GM19025 (cell line): ENCODE measurements at regions not wholly inside any gene's neighbourhood (a gene's known extent, or its start where the extent isn't known, plus 50 kb on each side); places are given as distances from the start of the nearest gene placed in this dataset.

Experiments
- ATAC-seq: cut with Tn5 transposase; IDR thresholded peaks from one replicate; pipeline ENCODE4 v1.9.1; 2021; ENCODE audit warnings: mild to moderate bottlenecking, low read depth, moderate library complexity; ENCODE audit not compliant: unreplicated experiment

DNA sequence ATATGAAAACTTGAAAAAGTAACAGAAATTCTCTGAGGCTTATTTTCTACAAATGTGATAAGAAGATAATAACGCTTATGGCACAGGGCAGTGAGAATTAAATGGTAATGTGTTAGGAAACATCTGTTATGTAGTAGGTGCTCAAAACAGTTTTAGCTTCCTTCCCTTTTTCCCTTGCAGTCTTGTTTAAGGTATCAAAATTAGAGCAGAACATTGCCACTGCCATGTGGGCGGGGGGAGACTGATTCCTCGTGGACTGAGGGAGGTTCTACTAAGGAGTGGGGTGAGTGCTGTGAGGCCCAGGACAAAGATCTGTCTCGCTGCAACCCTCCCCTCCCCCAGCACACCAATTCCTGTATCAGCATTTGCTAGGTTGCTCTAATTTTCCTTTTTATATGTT lies 702.4 kb downstream of the TUSC7 start:
- no peak for ATAC-seq

DNA sequence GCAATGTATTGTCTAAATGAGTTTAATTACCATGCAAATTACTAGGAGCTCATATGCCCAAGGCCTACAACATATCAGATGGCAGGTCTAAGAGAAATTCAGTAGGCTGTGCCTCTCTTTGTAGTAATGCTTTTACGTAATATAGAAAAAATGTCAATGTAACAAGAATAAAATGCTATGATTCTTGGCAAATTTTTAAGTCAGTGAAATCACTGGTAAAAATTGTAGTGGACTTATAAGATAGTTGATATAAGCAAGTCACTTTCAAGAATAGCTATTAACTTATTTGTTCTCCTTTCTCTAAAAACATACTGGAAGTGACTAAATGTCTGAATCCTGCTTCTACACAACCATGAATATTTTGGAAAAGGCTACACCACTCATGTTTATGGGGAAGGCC lies 707.8 kb downstream of the TUSC7 start:
- ATAC-seq = no peak

DNA sequence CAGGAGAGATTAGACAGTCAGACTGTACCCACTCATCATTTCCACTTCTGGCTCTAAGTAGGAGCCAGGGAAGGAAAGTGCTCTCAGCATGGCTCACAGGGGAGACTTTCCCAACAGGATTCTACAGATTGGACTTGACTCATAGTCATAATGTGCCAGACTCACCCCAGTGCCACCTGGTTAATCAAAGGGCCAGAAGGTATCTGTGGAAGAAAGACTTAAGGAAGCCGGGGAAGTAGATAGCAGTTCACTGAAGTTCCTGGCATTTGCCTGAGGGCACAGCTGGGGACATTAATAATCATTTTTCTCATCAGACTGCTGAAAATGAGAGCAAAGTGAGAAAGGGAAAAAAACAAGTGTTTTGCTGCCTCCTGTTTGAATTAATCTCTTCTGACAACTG lies 717.5 kb downstream of the TUSC7 start:
- ATAC-seq = no peak

DNA sequence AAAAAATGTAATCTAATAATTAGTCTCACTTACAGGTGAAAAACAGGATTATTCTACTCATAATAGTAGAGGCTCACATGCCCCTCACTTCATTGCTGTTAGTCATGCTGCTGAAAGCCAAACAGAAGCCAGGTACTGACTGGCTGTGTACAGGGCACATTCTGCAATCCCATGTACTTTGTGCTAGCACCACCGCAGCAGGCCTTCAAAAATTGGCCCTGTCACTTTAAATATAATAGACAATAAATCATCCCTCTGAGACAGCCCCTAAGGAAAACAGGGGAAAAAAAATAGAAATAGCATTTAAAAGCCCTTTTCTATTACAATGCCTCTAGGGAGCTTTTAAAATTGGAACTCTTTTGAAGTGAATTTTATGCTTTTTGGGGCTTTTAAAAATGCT lies 723.8 kb downstream of the TUSC7 start:
- no peak for ATAC-seq

DNA sequence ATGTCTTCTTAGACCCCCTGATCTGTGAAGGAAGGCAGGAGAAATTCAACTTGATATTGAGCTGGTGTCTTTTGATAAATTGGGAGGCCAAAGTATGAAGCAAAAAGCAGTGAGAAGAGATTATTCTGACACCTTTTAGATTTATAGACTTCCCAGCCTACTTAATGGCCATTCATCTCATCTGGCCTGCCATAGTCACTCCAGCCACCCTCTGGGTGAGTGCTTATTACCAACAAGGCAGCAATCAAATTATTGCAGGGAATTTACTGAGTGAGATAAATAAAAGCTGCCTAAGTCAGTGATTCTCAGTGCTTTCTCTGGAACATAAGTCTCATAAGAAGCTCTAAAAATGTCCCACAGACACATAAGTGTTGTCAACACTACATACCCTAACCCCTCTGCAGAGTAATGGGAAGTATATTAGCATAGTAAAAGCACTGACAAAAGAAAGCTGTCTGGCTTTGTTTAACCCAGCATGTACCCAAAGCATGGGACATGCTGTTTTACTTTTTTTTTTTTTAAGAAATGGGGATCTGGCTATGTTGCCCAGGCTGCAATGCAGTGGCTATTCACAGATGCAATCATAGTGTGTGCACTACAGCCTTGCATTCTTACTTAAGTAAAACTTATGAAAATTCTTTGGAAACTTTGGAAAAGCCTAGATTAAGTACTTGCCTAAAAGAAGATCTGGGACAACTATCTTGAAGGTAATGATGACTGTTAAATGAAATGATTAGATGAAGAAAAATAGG lies 725.3 kb downstream of the TUSC7 start:
- ATAC-seq = no peak

DNA sequence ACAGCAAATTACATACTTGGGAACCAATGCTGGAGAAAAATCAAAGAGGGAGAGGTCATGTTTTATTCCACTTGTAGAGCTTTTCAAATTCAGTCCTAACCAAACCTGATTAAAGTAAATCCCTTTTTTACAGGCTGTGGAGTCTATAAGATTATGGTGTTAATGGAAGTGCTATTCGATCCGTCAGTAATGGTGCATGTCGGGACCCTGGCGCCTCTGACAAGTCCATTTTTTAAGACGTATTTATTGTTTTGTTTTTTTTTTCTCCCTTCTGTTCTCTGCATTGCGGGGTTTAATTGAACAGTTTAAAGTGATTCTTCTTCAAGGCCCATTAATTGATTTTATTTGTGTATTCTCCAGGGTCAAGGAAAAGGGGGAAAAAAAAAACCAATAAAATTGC lies 725.9 kb downstream of the TUSC7 start:
- no peak for ATAC-seq

DNA sequence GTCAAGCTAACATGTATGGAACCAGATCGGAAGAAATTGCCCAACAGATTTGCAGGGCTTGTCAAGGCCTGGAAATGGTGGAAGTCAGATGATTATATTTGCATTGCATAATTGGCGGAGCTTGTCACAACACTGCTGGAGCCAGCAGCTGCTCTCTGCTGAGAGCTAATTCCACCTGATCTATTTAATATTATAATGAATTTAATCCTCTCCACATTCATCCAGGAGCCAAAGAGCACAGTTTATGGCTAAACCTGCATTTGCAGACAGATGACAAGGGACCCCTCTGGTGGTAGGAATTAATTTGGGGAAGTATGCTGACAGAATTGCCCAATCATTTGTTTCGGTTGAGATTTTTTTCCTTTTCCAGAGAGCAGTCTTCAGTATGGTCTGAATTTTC lies 730.2 kb downstream of the TUSC7 start:
- no peak for ATAC-seq

DNA sequence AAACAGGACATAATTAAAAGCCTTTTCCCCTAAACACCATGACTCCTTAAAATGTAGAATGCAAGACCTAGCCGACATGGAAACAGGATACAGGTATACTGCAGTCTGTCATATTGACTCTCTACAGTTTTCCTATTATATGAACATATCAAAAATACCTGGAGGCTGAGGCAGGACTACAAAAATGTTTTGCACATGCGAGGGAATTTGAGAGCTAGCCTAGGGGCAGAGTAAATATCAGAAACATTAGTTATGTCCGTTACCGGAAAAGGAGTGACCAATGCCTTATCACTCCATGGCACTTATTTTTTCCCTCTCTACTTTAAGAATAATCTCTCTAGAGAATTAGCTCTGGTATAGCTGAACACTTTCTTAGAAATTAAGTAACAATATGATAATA lies 732.3 kb downstream of the TUSC7 start:
- no peak for ATAC-seq

DNA sequence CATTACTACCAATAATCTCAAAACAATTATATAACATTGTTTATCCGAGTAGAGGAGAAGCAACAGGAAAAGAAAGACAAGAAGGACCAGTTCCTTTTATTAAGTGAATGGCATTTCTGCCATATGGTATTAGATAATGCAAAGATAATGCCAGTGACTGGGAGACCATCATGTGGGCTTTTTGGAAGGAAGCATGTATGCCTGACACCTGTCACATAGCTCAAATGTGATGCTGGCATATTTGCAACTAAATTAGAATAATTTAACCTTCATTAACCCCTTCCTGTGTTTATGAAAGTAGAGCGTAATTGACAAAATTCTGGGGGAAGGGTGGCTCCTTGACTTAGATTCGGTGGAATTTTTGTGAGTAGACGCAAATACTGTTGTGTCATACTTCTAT lies 733.0 kb downstream of the TUSC7 start:
- ATAC-seq = no peak

DNA sequence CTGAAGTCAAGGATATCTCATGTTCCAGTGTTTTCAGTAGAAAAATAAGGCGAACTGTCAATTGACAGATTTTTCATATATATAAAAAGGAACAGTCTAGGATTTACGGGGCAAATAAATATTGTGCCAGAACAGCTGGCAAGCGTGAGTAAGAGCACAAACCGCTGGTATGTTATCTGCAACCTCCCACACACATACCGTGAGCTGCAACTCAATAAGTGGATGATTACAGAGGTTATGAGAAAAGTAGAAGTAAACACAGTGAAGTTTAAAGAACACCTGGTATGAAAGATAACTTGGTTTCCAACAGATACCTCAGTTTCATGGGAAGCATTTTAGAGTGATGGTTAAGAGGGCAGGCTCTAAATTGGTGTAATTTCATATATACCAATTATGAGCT lies 733.4 kb downstream of the TUSC7 start:
- ATAC-seq = no peak

DNA sequence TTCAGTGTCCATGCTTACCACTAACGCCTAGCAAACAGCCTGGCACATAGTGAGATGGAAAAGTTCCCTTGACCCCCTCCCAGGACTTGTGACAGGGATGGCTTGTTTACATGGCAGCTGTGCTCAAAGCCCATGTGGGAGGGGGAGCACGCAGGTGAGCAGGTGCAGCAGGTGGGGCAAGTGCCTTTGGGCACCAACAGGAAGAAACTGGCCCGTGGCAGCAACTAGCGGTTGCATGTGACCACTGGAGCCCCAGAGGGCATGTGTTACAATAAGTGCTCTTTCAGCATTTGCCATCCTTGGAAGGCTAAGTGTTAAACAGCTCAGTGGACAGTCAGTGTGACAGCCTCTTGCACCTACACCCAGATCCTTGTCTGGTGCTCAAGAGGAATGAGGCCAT lies 734.6 kb downstream of the TUSC7 start:
- no peak for ATAC-seq

DNA sequence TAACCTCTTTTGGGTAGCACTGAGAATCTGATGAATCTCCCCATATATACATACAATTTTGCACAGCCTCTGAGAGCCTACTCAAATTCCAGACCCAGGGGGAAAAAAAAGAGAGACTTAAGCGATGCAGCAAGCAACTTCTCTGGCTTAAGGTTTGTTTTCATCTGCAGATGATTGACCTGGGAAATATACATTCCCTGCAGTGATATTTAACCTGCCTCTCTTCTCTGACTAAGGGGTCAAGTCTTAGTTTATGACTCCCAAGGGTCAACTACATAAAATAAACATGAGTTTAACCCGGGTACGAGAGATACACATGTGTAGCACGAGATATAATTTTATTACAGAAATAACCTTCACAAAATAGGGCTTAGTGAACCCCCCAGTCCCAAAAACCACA lies 737.8 kb downstream of the TUSC7 start:
- no peak for ATAC-seq

DNA sequence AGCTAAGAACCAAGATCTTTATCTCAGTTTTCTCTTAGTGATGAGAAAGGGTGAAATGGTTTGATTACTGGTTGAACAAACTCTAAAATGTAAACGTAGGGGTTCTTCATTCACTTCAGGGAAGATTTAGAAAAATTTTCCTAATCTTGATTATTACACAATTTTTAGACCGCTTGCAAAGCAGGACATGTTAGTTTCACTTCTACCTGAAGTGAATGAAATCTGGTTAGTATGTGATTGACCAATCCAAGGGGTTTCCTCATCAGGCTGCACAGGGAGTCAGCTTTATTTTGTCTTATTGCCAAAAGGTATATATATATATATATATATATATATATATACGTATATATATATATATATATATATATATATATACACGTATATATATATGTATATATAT lies 740.4 kb downstream of the TUSC7 start:
- no peak for ATAC-seq

DNA sequence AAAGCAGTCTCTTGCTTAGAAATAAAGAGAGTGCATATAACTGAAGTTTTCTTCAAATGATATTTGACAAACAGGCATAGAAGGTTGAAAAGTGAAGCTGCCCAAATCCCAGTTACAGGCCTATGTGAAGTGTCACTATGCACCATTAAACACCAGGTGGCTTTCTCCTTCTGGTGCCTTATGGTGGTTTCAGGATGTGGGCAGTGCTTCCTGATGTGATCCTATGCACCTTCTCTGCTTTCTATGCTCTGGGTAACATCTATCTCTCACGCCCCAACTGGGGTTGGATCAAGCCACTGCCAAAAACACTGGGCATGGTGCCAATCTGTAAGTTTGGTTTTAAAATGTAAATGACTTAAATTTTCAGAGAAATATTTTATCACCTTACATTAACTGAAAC lies 744.7 kb downstream of the TUSC7 start:
- no peak for ATAC-seq

DNA sequence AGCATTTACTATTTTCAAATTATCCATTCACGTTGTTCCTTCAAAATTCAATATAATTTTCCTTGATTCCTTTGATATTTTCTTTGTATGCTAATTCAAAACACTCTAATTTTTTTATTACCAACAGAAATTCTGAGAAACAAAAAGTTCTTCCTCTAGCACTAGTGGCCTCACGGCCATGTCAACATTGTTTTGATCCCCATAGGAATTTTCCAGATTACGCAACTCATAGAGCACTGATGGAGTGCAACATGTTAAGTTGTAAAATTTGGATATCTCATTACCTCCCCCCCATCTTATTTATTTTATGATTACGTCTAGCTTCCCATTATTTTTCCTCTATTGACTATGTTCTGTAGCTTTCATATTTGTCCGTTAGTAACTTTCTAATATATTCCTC lies 745.3 kb downstream of the TUSC7 start:
- ATAC-seq = no peak

DNA sequence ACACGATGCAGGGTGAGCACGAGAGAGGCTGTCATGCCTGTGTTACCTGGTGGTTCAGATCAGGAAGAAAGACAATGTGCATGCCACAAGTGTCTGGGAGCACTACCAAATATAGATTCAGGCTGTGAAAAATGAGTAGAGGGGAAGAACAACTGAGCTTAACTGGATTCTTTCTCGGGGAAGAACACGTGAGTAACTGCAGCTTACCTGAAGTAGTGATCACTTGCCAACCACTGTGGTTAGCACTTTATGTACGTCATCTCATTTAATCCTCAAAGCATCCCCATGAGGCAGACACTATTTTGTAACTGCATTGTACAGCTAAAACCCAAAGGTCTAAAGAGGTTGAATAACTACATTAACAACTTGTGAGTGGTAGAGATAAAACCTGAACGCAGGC lies 746.2 kb downstream of the TUSC7 start:
- no peak for ATAC-seq

DNA sequence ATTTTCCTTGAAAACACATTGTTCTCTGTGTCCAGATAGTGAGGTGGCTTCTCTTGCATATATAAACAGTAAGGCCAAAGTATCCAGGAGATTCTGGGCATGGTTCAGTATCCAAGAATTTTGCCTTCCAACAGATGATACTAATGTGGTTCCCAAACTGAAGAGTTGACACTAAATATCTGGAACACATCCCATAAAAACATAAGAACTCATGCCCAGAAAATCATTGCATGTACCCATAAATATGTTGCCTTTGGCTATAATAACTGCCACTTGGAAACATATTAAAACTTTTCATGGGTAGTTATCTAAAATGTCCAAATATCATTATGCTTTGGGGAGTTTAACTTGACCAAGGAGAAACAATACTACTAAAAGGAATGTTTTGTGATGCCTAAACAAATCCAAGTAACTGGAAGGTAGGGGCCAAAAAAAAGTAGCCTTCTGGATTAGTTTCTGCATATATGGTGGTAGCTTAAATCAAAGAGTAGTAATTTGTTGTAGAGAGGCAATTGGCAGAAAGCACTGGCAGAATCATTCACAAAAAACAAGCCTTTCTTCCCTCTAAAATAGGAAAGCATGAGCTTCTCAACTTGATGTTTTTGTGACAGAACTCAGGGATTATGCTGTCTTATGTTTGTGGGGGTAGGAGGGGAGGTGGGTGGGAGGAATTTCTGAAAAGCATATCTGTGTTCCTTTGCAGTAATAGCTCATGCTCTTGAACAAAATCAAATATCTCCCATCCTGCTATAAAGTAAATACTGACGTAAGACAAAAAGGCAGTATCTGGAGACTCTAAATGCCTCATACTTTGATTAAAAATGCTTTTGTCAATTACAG lies 753.9 kb downstream of the TUSC7 start:
- no peak for ATAC-seq

DNA sequence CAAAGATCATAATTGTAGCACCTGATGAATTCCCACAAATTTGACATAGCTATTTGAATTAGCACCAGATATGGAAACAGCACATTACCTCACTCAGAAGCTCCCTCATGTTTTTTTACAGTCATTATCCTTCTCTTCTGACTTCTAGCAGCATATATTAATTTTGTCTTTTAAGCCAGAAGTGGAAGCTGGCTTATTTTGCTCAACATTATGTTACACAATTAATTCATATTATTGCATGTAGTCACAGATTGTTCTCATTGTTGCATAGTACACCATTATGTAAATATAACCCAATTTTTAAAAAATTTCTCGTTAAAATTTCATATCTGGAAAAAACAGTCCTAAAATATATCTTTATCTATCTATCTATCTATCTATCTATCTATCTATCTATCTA lies 762.3 kb downstream of the TUSC7 start:
- ATAC-seq = no peak

DNA sequence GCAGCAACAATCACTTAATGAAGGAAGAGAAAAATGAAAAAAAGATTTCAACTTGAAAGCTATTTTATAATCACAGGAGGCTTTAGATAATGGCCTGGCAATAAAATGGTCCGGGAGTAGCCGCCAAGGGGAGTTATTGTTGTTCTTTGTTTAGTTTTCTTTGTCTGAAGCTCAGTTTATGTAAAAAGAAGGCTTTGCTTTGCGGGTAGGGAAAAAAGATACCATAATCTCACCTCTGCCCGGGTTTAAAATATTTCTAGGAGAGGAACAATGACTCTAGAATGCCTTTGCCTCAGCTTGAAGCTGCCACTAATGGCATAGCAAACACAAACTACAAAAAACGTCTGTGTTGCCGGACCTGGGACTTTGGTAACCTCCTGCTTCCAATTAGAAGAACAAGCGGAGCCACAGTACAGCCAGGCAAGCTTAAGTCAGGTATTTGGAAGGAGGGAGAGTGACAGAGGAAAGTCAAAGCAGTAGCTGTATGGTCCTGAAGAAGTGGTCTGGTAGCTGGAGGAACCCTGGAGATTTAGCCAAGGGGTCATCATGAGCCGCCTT lies 764.5 kb downstream of the TUSC7 start:
- ATAC-seq = no peak

DNA sequence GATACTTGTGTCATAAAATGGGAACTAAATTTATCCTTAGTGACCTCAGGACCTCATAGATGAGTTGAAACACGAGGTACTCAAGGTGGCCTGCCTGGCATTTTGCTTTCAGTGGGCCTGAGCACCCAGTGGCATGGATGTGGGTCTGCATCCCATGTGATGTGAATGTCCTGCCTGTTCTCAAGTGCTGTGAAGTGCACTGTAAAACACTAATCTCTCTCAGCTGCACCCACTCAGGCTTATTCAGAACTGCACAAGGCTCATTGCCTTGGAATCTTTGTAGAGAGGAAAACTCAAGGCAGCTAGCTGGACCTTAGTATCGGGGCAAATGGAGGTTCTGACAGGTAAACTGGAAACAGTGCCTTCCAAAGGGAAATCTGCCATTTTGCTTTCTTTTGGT lies 767.0 kb downstream of the TUSC7 start:
- no peak for ATAC-seq

DNA sequence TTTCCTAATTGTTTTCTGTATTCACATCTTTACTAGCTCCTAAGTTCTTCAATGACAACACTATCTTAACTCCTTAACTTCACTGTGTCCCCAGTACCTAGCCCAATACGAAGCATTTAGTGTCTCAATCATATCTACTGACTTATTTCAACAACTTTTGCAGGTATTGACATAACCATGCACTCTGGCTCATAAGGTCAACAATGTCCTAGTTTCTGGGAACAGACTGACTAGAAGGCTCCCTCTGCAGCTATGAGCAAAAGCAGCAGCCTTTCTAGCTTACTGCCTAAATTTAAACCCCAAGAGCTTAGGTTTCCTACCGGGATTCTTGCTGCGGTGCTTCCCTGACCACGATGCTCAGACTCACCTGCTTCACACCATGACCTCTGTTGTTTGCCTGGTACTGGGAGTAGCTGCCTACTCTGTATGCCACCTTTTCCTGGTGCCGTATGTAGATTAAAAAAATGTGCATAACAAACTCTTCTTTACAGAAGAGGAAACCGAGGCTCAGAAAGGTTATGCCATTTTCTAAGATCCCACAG lies 767.7 kb downstream of the TUSC7 start:
- no peak for ATAC-seq

DNA sequence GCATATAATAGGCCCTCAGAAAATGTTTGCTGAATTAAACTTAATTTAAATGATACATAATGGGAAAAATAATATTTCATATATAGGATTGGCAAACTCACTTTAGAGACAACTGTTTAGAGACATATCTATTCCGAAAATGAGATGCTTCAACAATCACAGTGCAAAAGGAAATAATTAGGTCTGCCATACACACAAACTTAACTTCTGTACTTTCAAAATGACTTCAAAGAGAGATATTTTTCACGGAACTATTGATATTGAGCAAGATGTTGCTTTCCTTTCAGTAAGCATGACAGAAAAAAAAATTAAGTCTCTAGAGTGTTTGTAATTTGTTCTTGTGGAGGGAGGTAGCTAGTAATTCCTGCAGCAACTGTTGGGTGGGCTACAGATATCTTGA lies 769.5 kb downstream of the TUSC7 start:
- peak; percentile 70 for ATAC-seq
